ENCODE measurements at regions not wholly inside any gene's neighbourhood (a gene's known extent, or its start where the extent isn't known, plus 50 kb on each side); places are given as distances from the start of the nearest gene placed in this dataset.

DNA sequence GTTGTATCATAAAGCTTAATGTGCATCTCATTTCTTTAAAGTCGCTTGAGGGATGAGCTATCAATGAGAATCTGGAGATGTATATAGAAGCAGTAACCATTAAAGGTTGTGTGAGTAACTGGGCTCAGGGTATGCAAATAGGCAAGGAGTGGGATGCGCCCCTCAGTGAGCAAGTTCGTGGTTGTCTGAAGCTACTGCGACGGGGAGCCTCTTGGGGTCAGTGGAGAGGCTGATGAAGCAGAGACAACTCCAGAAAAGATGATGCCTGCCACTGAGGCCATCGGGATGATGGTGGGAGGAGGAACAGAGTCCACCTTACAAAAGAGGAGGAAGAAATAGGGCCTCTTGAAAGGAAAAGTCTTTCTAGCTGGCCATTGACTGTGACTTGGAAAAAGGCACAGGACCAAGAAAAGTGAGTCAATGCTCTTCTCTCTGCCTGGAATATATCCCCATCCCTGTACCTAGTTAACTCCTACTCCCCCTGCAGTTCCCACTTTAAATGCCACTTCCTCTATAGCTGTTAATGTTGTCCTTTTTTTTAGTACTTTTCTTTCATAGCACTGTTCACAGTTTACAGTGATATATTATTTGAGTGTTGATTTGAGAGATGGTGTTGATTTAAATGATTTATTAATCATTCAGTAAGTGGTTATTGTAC is 51.4 kb upstream of the LSM6 start:
- TF ChIP-seq ZNF354C (tag by site-specific recombination; IDR thresholded peaks at IDR 0.05; ENCODE audit: borderline replicate concordance, low read depth) (no peak), TCF7L2 (IDR thresholded peaks at IDR 0.05; ENCODE audit: borderline replicate concordance, low read depth, low read length) (no peak), HOXA7 (CRISPR knock-in tag; IDR thresholded peaks at IDR 0.05; ENCODE audit: borderline replicate concordance) (no peak), ZNF214 (tag by site-specific recombination; IDR thresholded peaks at IDR 0.05; ENCODE audit: borderline replicate concordance) (no peak)
- TF ChIP-seq, protein P1, sequence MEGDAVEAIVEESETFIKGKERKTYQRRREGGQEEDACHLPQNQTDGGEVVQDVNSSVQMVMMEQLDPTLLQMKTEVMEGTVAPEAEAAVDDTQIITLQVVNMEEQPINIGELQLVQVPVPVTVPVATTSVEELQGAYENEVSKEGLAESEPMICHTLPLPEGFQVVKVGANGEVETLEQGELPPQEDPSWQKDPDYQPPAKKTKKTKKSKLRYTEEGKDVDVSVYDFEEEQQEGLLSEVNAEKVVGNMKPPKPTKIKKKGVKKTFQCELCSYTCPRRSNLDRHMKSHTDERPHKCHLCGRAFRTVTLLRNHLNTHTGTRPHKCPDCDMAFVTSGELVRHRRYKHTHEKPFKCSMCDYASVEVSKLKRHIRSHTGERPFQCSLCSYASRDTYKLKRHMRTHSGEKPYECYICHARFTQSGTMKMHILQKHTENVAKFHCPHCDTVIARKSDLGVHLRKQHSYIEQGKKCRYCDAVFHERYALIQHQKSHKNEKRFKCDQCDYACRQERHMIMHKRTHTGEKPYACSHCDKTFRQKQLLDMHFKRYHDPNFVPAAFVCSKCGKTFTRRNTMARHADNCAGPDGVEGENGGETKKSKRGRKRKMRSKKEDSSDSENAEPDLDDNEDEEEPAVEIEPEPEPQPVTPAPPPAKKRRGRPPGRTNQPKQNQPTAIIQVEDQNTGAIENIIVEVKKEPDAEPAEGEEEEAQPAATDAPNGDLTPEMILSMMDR (tag by site-specific recombination; IDR thresholded peaks at IDR 0.05) = no peak

All from HEK293 (cell line).